Activated CD8-positive, alpha-beta memory T cell treated with anti-CD3 and anti-CD28 coated beads, Interleukin-2, amount 50 U/mL, for 1 hour (primary cell): ENCODE measurements at regions not wholly inside any gene's neighbourhood (a gene's known extent, or its start where the extent isn't known, plus 50 kb on each side); places are given as distances from the start of the nearest gene placed in this dataset.
A peak's percentile ranks its signal among the peaks of the same experiment; 100 is the strongest.
"Not testable (repeated sequence)": the region's sequence is repeated elsewhere in the genome, so short reads cannot be mapped to it uniquely, and the experiment has no call there.

ENCODE experiments used
- DNase-seq: peaks from one replicate; pipeline ENCODE4 v3.0.0-alpha.2; 2020; ENCODE audit errors: extremely low read depth

DNA sequence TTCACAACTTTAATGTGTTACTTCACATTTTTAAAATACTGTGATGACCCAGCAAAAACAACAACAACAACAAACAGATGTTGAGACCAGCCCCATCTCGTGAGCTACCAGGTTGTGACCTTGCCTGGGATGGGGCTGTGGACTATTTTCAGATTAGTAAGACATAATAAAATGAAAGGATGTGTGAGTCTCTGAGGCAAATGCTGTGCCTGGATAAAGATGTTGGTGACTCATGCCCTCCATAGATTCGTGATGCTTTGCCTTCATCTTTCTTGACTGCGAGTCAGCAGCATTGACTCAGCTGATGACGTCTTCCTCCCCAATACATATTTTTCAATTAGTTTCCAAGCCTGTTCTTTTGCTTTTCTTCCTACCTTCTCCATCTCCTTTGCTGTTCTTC, 453.0 kb upstream of the CFAP20DC start:
- DNase-seq = no peak

GRCh38 chr3:59499954-59500353, 450.1 kb upstream of the CFAP20DC start:
- no peak for DNase-seq

DNA sequence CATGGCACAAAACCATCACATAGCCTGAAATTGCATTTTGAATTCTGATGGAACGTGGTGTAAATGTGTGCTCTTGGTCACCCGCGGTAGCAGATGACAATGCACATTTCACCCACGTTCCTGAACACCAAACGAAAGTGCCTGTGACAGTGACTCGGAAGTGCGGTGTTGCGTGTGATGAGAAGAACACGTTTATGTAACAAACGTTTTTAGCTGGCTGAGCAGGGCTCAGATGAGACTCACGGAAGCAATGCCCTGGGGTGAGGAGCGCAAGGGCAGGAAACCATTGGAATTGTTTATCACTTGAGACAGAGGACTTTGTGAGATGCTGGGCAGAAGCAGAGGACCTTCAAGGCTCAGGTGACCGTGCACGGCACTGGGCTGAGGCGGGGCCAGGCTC, 449.2 kb upstream of the CFAP20DC start:
- DNase-seq = no peak

GRCh38 chr3:59496250-59496649, 446.4 kb upstream of the CFAP20DC start:
- DNase-seq = no peak

- not testable (repeated sequence) for DNase-seq
Observed at GRCh38 chr3:59494969-59495368, 445.1 kb upstream of the CFAP20DC start.

- DNase-seq = no peak
Observed at GRCh38 chr3:59486520-59486919, 436.7 kb upstream of the CFAP20DC start.

DNA sequence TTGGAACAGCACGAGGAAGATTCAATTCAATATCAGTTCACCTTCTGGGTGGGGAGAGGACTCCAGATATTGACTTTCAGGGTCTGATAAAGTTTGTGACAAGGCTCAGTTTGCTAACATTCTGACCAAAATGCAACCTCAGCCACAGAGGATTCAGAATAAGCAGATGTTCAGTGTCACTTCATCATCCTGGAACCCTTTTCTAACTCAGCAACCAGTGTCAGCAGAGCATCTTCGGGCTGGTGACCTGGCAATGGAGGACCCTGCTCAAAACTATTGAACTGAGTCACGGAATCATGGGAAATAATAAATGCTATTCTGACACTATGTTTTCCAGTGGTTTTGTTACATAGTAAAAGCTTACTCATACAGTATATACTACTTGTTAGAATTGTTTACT, 433.4 kb upstream of the CFAP20DC start:
- no peak for DNase-seq

GRCh38 chr3:59482684-59483083, 432.9 kb upstream of the CFAP20DC start:
- DNase-seq = no peak

DNA sequence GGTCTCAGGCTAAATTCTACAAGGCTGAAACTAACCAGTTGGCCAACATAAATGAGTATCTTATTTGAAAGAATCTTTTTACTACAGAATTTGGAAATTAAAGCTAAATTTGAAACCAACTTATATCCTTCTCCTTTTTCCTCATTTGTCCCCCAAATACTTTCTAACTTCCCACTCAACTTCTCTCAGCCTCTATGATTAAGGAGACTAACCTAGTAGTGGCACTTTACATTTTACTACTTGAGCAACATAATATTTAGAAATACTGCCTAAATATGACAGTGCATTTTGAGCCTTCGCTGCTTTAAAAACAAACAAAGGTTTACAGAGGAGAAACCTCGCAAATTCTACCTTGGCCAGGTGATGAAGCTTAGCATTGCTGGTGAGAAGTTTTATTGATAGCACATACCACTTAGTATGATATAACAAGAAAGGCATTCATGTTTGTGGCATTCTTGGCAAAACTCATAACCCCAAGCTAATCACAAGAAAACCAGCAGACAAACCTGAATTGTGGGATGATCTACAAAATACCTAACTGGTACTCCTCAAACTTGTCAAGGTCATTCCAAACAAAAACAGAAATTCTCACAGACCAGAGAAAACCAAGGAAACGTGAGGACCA, 432.1 kb upstream of the CFAP20DC start:
- no peak for DNase-seq

GRCh38 chr3:59480486-59480995, 430.7 kb upstream of the CFAP20DC start:
- no peak for DNase-seq

DNA sequence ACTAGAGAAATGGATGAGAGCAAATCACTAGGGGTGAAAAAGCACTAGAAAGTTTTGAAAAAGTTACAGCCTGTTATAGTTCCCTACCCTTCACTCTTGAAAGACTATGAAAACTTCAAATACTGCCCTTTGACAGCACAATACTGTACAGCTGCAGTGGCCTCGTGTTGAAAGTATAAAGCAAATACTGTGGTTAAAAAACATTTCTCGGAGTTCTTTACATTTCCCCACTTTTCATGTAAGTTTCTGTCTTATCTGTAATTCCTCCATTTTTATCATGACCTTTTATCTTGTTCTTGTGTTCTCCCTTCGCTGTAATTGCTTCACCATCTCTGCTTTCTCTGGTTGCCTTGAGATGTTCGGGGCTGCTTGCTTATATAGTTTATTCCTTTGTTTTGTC, 423.8 kb upstream of the CFAP20DC start:
- no peak for DNase-seq

GRCh38 chr3:59472541-59472940, 422.7 kb upstream of the CFAP20DC start:
- DNase-seq = no peak

- no peak for DNase-seq
Observed at GRCh38 chr3:59469948-59470723, 420.3 kb upstream of the CFAP20DC start.

GRCh38 chr3:59467476-59467875, 417.7 kb upstream of the CFAP20DC start:
- no peak for DNase-seq

GRCh38 chr3:59464187-59464586, 414.4 kb upstream of the CFAP20DC start:
- DNase-seq = no peak

DNA sequence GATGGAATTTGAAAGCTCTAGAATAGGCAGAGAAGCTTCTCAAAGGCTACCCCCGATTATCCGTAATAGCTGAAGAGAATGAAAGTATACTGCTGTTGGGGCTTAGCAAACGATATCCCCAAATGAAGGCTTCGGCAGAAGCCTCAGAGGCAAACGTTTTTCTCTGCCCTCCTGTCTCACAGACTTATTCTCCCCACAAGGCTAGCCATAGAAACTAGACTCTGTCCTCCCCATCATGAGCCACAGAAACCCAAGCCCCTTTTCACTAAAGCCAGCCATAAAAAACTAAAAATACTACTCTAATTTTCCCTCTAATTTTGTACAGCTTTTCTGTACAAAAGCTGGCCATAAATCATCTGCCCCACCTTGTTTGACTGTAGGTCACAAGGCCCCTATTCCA, 413.4 kb upstream of the CFAP20DC start:
- no peak for DNase-seq

DNA sequence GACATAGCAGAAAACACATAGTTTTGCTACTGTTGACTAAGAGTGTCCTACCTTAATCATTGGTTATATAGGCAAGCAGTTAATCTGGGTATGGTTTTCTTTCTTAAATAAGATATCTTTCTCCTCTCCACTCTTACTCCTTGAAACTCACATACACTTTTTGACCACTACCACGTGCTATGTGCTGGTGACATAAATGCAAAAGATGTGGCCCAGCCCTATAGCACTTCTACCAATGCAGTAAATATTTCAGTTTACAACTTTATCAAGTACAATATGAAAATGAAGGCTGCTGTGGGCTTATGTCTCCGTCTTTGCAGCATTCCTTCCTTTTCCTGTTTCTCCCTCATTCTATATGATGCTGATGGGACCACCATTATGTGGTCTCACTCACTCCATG, 410.2 kb upstream of the CFAP20DC start:
- no peak for DNase-seq

GRCh38 chr3:59456852-59457485, 407.1 kb upstream of the CFAP20DC start:
- DNase-seq = no peak

- DNase-seq = no peak
Observed at GRCh38 chr3:59451800-59452746, 402.2 kb upstream of the CFAP20DC start.

DNA sequence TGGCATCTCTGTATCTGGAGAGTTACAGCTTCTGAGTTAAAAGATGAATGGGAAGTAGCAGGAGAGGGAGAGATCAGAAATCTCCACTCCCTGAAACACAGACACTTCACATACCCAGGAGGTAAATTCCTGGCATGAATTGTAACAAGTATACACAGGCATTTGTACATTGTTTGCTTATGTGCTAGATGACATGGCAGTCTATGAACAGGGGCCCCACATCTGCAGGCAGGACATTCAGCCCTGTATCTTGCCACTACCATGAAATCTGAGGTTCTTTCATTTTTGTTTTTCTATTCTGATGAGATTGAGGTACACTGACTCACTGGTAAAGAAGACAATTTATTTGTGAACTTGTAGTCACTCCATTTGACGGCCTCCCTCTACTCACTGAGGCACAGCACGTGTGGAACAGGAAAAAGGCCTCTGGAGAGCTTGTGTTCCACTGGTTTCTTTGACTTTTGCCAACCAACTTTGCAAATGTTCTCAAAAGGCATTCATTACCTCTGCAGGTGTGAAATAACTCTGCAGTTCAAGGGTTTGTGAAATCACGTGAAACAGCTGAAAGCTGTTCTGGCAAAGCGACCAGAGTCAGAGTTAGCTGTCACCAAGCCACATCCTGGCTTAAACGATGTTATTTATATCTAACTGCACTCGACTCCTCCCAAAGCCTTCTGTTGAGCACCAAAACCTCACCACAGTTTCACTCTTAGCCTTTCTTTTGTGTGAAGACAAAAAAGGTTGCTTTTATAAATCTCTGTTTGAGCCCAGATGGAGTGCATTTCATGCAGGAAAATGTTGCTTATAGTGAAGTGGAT, 401.3 kb upstream of the CFAP20DC start:
- DNase-seq = peak; percentile 38

DNA sequence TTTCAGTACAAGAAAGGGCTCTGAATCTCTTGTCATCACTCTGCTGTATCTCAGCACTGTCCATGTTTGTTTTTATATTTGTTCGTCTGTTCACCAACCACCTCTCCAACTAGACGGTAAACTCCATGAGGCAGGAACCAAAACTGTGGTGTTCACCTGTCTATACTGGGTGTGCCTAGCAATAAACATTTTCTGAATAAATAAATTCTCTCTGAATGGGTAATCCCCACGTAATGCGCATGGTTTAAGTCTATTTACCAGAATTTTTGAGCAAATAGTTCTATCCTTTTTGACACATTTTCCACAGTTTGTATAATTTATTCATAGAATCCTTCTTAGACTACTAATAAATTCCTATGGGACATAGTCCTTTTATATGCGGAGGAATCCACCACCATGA, 400.6 kb upstream of the CFAP20DC start:
- DNase-seq = no peak
